IPS-11a (cell line): ENCODE measurements at regions not wholly inside any gene's neighbourhood (a gene's known extent, or its start where the extent isn't known, plus 50 kb on each side); places are given as distances from the start of the nearest gene placed in this dataset.
"Not testable (repeated sequence)": the region's sequence is repeated elsewhere in the genome, so short reads cannot be mapped to it uniquely, and the experiment has no call there.

ENCODE experiments used
- H3K4me3 ChIP-seq: one replicate; pipeline ENCODE4 v1.5.1; 2013; ENCODE audit warnings: low read depth, low read length, control low read depth

- H3K4me3 ChIP-seq: not testable (repeated sequence)
Observed at GRCh38 chr16:5750439-5750838, 652.8 kb upstream of the EEF2KMT start.

GRCh38 chr16:5738586-5738985, 641.0 kb upstream of the EEF2KMT start:
- no peak overlapping the region for H3K4me3 ChIP-seq

GRCh38 chr16:5736209-5736930, 638.8 kb upstream of the EEF2KMT start:
- no peak overlapping the region for H3K4me3 ChIP-seq

- H3K4me3 ChIP-seq: no peak overlapping the region
Observed at GRCh38 chr16:5735444-5735843, 637.8 kb upstream of the EEF2KMT start.

- no peak overlapping the region for H3K4me3 ChIP-seq
Observed at GRCh38 chr16:5730783-5731182, 633.2 kb upstream of the EEF2KMT start.

GRCh38 chr16:5722116-5722619, 624.6 kb upstream of the EEF2KMT start:
- H3K4me3 ChIP-seq: no peak overlapping the region

GRCh38 chr16:5715155-5715554, 617.6 kb upstream of the EEF2KMT start:
- no peak overlapping the region for H3K4me3 ChIP-seq

GRCh38 chr16:5709889-5710288, 612.3 kb upstream of the EEF2KMT start:
- H3K4me3 ChIP-seq: no peak overlapping the region

GRCh38 chr16:5706211-5706610, 608.6 kb upstream of the EEF2KMT start:
- no peak overlapping the region for H3K4me3 ChIP-seq

GRCh38 chr16:5704271-5704670, 606.7 kb upstream of the EEF2KMT start:
- H3K4me3 ChIP-seq: no peak overlapping the region

GRCh38 chr16:5693426-5693825, 595.8 kb upstream of the EEF2KMT start:
- no peak overlapping the region for H3K4me3 ChIP-seq

- H3K4me3 ChIP-seq: no peak overlapping the region
Observed at GRCh38 chr16:5681966-5682365, 584.4 kb upstream of the EEF2KMT start.

GRCh38 chr16:5678371-5678770, 580.8 kb upstream of the EEF2KMT start:
- H3K4me3 ChIP-seq: no peak overlapping the region

GRCh38 chr16:5671421-5671820, 573.8 kb upstream of the EEF2KMT start:
- no peak overlapping the region for H3K4me3 ChIP-seq

GRCh38 chr16:5670198-5670597, 572.6 kb upstream of the EEF2KMT start:
- H3K4me3 ChIP-seq: no peak overlapping the region

GRCh38 chr16:5668553-5668952, 571.0 kb upstream of the EEF2KMT start:
- H3K4me3 ChIP-seq: no peak overlapping the region

- H3K4me3 ChIP-seq: no peak overlapping the region
Observed at GRCh38 chr16:5665834-5666233, 568.2 kb upstream of the EEF2KMT start.

- H3K4me3 ChIP-seq: no peak overlapping the region
Observed at GRCh38 chr16:5653789-5654188, 556.2 kb upstream of the EEF2KMT start.

- no peak overlapping the region for H3K4me3 ChIP-seq
Observed at GRCh38 chr16:5653041-5653440, 555.4 kb upstream of the EEF2KMT start.

GRCh38 chr16:5649762-5650743, 552.5 kb upstream of the EEF2KMT start:
- H3K4me3 ChIP-seq: no peak overlapping the region

GRCh38 chr16:5647051-5647450, 549.5 kb upstream of the EEF2KMT start:
- no peak overlapping the region for H3K4me3 ChIP-seq
